DOHH2 (cell line): ENCODE measurements at regions not wholly inside any gene's neighbourhood (a gene's known extent, or its start where the extent isn't known, plus 50 kb on each side); places are given as distances from the start of the nearest gene placed in this dataset.

Experiments
- H3F3A ChIP-seq: fragments of 200-600 bp; sonication (generic), shearing (Covaris generic); 2 replicates; pipeline ENCODE4 v1.6.0; 2016; ENCODE audit warnings: antibody characterized with exemption, mild to moderate bottlenecking; ENCODE audit not compliant: control insufficient read depth, insufficient read depth
- H3K27ac ChIP-seq: fragments of 200-600 bp; sonication (generic); 2 replicates; pipeline ENCODE4 v1.5.1; 2014; ENCODE audit warnings: low read depth, mild to moderate bottlenecking, low read length, moderate library complexity
- H3K27me3 ChIP-seq: fragments of 200-600 bp; sonication (generic); 2 replicates; pipeline ENCODE4 v1.6.1; 2014; ENCODE audit warnings: mild to moderate bottlenecking, low read length, mixed read lengths; ENCODE audit not compliant: control insufficient read depth
- H3K36me3 ChIP-seq: fragments of 200-600 bp; sonication (generic); 2 replicates; pipeline ENCODE4 v1.6.1; 2014; ENCODE audit warnings: mild to moderate bottlenecking, low read length, moderate library complexity, mixed read lengths; ENCODE audit not compliant: control insufficient read depth
- H3K4me1 ChIP-seq: fragments of 200-600 bp; sonication (generic); 2 replicates; pipeline ENCODE4 v1.6.1; 2014; ENCODE audit warnings: mild to moderate bottlenecking, low read length, mixed read lengths; ENCODE audit not compliant: control insufficient read depth
- H3K4me2 ChIP-seq: fragments of 200-600 bp; sonication (generic); 2 replicates; pipeline ENCODE4 v1.6.0; 2014; ENCODE audit warnings: mild to moderate bottlenecking, low read length, moderate library complexity
- H3K4me3 ChIP-seq: fragments of 200-600 bp; sonication (generic); 2 replicates; pipeline ENCODE4 v1.5.1; 2014; ENCODE audit warnings: mild to moderate bottlenecking, low read length, mixed read lengths
- H3K79me2 ChIP-seq: fragments of 200-600 bp; sonication (generic); 2 replicates; pipeline ENCODE4 v1.6.1; 2014; ENCODE audit warnings: mild to moderate bottlenecking, low read length, mixed read lengths; ENCODE audit not compliant: control insufficient read depth
- H3K9me2 ChIP-seq: fragments of 200-600 bp; sonication (generic); replicated peaks from 2 replicates; pipeline ENCODE4 v1.6.1; 2014; ENCODE audit warnings: mild to moderate bottlenecking, low read length, mixed read lengths; ENCODE audit not compliant: control insufficient read depth
- H3K9me3 ChIP-seq: fragments of 200-600 bp; sonication (generic); 2 replicates; pipeline ENCODE4 v1.6.1; 2014; ENCODE audit warnings: antibody characterized with exemption, low read length, mixed read lengths; ENCODE audit not compliant: control insufficient read depth, insufficient read depth
- H4K20me1 ChIP-seq: fragments of 200-600 bp; sonication (generic); 2 replicates; pipeline ENCODE4 v1.6.0; 2014; ENCODE audit warnings: low read depth, mild to moderate bottlenecking, antibody characterized with exemption, low read length, moderate library complexity; ENCODE audit not compliant: control insufficient read depth, insufficient read depth
- EZH2phosphoT487 ChIP-seq: fragments of 200-600 bp; sonication (generic); IDR thresholded peaks from 2 replicates; pipeline ENCODE4 v1.6.1; 2017; ENCODE audit warnings: borderline replicate concordance, mild to moderate bottlenecking, antibody characterized with exemption, low read length, moderate library complexity, mixed read lengths
- TF ChIP-seq, protein P1 (sequence below): fragments of 200-600 bp; sonication (generic); IDR thresholded peaks from one replicate; pipeline ENCODE4 v1.5.1; 2014; ENCODE audit warnings: antibody characterized with exemption, mild to moderate bottlenecking, low read depth, low read length; ENCODE audit not compliant: poor library complexity, severe bottlenecking

DNA sequence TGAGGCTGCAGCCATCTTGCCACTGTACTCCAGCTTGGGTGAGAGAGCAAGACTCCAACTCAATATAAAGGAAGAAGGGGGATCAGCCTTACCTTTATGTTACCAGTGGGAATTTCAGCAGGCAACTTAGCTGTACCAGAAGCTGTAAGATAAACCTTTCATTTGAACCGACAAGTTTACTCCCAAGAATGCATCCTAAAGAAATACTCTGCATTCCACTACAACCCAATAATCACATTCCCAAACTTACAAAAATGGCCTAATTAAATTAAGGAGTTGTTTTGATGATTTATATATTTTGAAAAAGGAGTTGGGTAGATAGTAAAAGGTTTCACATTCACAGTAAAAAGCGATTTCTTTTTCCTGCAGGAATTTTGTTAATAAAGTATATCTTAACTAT is 241.4 kb downstream of the TTC8 start:
- no peak overlapping the region for H3K4me3 ChIP-seq
- H3K27me3 ChIP-seq = no peaks in the 10 kb centered on the region
- no peaks in the 10 kb centered on the region for H3K9me3 ChIP-seq
- no peaks in the 10 kb centered on the region for H4K20me1 ChIP-seq
- no peaks in the 10 kb centered on the region for H3K79me2 ChIP-seq
- no peaks in the 10 kb centered on the region for H3K4me1 ChIP-seq
- H3K9me2 ChIP-seq = no peaks in the 10 kb centered on the region
- no peaks in the 10 kb centered on the region for H3K36me3 ChIP-seq
- no peaks in the 10 kb centered on the region for H3F3A ChIP-seq
- H3K4me2 ChIP-seq = no peak overlapping the region
- no peak overlapping the region for H3K27ac ChIP-seq
- TF ChIP-seq, protein P1, sequence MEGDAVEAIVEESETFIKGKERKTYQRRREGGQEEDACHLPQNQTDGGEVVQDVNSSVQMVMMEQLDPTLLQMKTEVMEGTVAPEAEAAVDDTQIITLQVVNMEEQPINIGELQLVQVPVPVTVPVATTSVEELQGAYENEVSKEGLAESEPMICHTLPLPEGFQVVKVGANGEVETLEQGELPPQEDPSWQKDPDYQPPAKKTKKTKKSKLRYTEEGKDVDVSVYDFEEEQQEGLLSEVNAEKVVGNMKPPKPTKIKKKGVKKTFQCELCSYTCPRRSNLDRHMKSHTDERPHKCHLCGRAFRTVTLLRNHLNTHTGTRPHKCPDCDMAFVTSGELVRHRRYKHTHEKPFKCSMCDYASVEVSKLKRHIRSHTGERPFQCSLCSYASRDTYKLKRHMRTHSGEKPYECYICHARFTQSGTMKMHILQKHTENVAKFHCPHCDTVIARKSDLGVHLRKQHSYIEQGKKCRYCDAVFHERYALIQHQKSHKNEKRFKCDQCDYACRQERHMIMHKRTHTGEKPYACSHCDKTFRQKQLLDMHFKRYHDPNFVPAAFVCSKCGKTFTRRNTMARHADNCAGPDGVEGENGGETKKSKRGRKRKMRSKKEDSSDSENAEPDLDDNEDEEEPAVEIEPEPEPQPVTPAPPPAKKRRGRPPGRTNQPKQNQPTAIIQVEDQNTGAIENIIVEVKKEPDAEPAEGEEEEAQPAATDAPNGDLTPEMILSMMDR = no peak
- TF ChIP-seq EZH2phosphoT487 = no peak

GRCh38 chr14:89067293-89067972 is 243.0 kb downstream of the TTC8 start:
- H4K20me1 ChIP-seq = no peaks in the 10 kb centered on the region
- no peak overlapping the region for H3K4me2 ChIP-seq
- TF ChIP-seq, protein P1 = no peak
- no peak for TF ChIP-seq EZH2phosphoT487
- no peak overlapping the region for H3K27ac ChIP-seq
- H3K36me3 ChIP-seq = no peaks in the 10 kb centered on the region
- H3K27me3 ChIP-seq = no peaks in the 10 kb centered on the region
- H3K9me2 ChIP-seq = no peaks in the 10 kb centered on the region
- no peaks in the 10 kb centered on the region for H3F3A ChIP-seq
- H3K9me3 ChIP-seq = no peaks in the 10 kb centered on the region
- no peak overlapping the region for H3K4me3 ChIP-seq
- H3K4me1 ChIP-seq = no peaks in the 10 kb centered on the region
- H3K79me2 ChIP-seq = no peaks in the 10 kb centered on the region

DNA sequence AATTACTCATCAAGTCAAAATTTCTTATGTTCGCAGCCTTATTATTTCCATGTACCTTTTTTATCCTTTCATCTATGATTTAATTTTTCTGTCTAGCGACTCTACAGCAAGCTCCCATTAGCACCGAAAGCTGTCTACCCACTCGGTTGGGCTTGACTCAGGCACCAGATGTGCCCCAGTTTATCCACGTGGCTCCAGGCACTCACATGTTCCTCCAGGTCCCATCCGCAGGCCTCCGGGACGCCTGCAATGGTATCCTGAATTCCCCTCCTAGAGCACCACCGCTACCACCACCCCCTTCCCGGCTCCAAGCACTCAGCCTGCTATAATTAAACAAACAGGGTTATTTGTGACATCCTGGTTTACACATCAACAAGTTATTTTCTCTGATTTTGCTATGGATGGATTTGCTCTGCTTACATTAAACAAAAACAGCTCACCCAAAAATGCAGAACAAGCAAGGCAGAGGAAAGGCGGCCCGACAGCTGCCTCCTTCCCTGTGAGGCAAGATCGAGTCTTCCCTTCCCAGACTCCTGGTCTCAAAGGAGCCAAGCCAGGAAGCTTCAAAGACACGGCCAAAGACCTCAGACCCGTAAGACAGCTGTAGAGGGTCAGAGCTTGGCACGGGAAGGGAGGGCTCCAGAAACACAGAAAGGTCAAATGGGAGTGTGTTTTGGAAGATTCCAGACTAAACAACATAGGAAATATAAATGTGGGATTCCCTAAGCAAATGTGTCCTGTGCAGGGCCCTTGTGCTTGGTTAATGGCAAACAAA is 253.8 kb downstream of the TTC8 start:
- no peaks in the 10 kb centered on the region for H3K9me2 ChIP-seq
- no peak overlapping the region for H3K27ac ChIP-seq
- no peaks in the 10 kb centered on the region for H3K4me1 ChIP-seq
- H3F3A ChIP-seq = no peaks in the 10 kb centered on the region
- H3K36me3 ChIP-seq = no peaks in the 10 kb centered on the region
- H3K79me2 ChIP-seq = no peaks in the 10 kb centered on the region
- H3K9me3 ChIP-seq = no peaks in the 10 kb centered on the region
- H3K27me3 ChIP-seq = peaks cover 3% of the 10 kb centered on the region; the same call in 1 of the 2 replicates
- no peaks in the 10 kb centered on the region for H4K20me1 ChIP-seq
- H3K4me3 ChIP-seq = no peak overlapping the region
- TF ChIP-seq, protein P1 = no peak
- no peak for TF ChIP-seq EZH2phosphoT487
- H3K4me2 ChIP-seq = no peak overlapping the region
